ENCODE measurements at regions not wholly inside any gene's neighbourhood (a gene's known extent, or its start where the extent isn't known, plus 50 kb on each side); places are given as distances from the start of the nearest gene placed in this dataset.

GRCh38 chr21:35428489-35428888 is 379.4 kb upstream of the RUNX1 start:
- peak; percentile 8 to 20 (median 8) for DNase-seq
- Histone ChIP-seq H3K79me2 (ENCODE audit: insufficient read depth, low read length) (no peaks in the 10 kb centered on the region), H3K4me3 (replicated peaks in 1 of 3; ENCODE audit: low read depth in 2 of 3, low read length in 3 of 3) (no peak overlapping the region), H4K20me1 (ENCODE audit: insufficient read depth, low read length) (no peaks in the 10 kb centered on the region), H3K4me1 (ENCODE audit: control insufficient read depth in 1 of 2, insufficient read depth in 2 of 2, low read length in 2 of 2) (peaks cover 11 to 15% of the 10 kb centered on the region in 2 donors), H3K27ac (ENCODE audit: low read depth in 1 of 2, low read length in 2 of 2) (no peak overlapping the region), H3K9me3 (replicated peaks in 1 of 2; ENCODE audit: control insufficient read depth in 1 of 2, insufficient read depth in 1 of 2, low read length in 2 of 2) (peaks cover 13 to 16% of the 10 kb centered on the region in 2 donors), H3K9ac (ENCODE audit: insufficient read depth, low read length, poor library complexity, severe bottlenecking) (no peak overlapping the region), H2AFZ (ENCODE audit: insufficient read depth, low read depth, low read length, poor library complexity, severe bottlenecking) (peak overlapping the region; percentile 46), H3K27me3 (ENCODE audit: control insufficient read depth in 2 of 2, insufficient read depth in 2 of 2, low read length in 2 of 2) (no peaks in the 10 kb centered on the region), H3K36me3 (replicated peaks in 1 of 2; ENCODE audit: control insufficient read depth in 1 of 2, insufficient read depth in 2 of 2, low read length in 2 of 2) (no peaks in the 10 kb centered on the region), H3K4me2 (replicated peaks; ENCODE audit: extremely low read depth, low read length, poor library complexity, severe bottlenecking) (peak overlapping the region; percentile 23)
- intact Hi-C loops (cut with micrococcal nuclease) = no loop called here
- 0% methylated on average over 3 of the region's 9 CpGs for whole genome bisulfite sequencing (ENCODE audit: insufficient coverage)
- H3K9me3 Mint-ChIP-seq = peaks cover 12 to 27% (median 15%) of the 10 kb centered on the region in 7 donors
- H3K27me3 Mint-ChIP-seq (ENCODE audit: low read depth in 3 of 3) = peaks cover 0 to 3% (median 0%) of the 10 kb centered on the region in 3 donors
- no peak for TF ChIP-seq CTCF (IDR thresholded peaks at IDR 0.05)
- H3K4me3 Mint-ChIP-seq = peak overlapping the region in 1 of 2 donors; percentile 65
- H3K4me1 Mint-ChIP-seq = peaks cover 14% of the 10 kb centered on the region
- H3K27ac Mint-ChIP-seq = peak overlapping the region in 1 of 7 donors; percentile 19
- no peaks in the 10 kb centered on the region for H3K36me3 Mint-ChIP-seq

DNA sequence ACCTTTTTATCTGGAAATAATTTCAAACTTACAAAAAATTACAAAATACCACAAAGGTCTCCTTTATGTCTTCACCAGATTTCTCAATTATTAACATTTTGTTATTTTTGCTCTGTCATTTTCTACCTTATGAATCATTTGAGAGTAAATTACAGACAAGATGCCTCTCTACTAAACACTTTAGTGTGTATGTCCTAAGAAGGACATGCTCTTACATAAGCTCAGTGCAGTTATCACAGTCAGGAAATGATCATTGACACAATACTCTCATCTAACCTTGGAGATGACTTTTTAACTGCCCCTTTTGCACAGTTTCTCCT is 378.9 kb upstream of the RUNX1 start:
- H4K20me1 ChIP-seq (ENCODE audit: insufficient read depth, low read length) = no peaks in the 10 kb centered on the region
- no peaks in the 10 kb centered on the region for H3K27me3 ChIP-seq (ENCODE audit: control insufficient read depth in 2 of 2, insufficient read depth in 2 of 2, low read length in 2 of 2)
- Mint-ChIP-seq H3K36me3 (no peaks in the 10 kb centered on the region), H3K4me3 (peak overlapping the region in 1 of 2 donors; percentile 65), H3K9me3 (peaks cover 7 to 23% (median 12%) of the 10 kb centered on the region in 7 donors), H3K27ac (no peak overlapping the region), H3K27me3 (ENCODE audit: low read depth in 3 of 3) (peaks cover 0 to 3% (median 0%) of the 10 kb centered on the region in 3 donors), H3K4me1 (peaks cover 14% of the 10 kb centered on the region)
- peak; percentile 17 to 48 (median 43) for DNase-seq
- H3K27ac ChIP-seq (ENCODE audit: low read depth in 1 of 2, low read length in 2 of 2) = no peak overlapping the region
- H3K4me3 ChIP-seq (replicated peaks in 1 of 3; ENCODE audit: low read depth in 2 of 3, low read length in 3 of 3) = no peak overlapping the region
- H3K9ac ChIP-seq (ENCODE audit: insufficient read depth, low read length, poor library complexity, severe bottlenecking) = no peak overlapping the region
- TF ChIP-seq CTCF (IDR thresholded peaks at IDR 0.05) = no peak
- no peaks in the 10 kb centered on the region for H3K36me3 ChIP-seq (replicated peaks in 1 of 2; ENCODE audit: control insufficient read depth in 1 of 2, insufficient read depth in 2 of 2, low read length in 2 of 2)
- peak overlapping the region; percentile 23 for H3K4me2 ChIP-seq (replicated peaks; ENCODE audit: extremely low read depth, low read length, poor library complexity, severe bottlenecking)
- peaks cover 11 to 12% of the 10 kb centered on the region in 2 donors for H3K9me3 ChIP-seq (replicated peaks in 1 of 2; ENCODE audit: control insufficient read depth in 1 of 2, insufficient read depth in 1 of 2, low read length in 2 of 2)
- H3K4me1 ChIP-seq (ENCODE audit: control insufficient read depth in 1 of 2, insufficient read depth in 2 of 2, low read length in 2 of 2) = peaks cover 11 to 15% of the 10 kb centered on the region in 2 donors
- H2AFZ ChIP-seq (ENCODE audit: insufficient read depth, low read depth, low read length, poor library complexity, severe bottlenecking) = peak overlapping the region; percentile 46
- no peaks in the 10 kb centered on the region for H3K79me2 ChIP-seq (ENCODE audit: insufficient read depth, low read length)
- intact Hi-C loops (cut with micrococcal nuclease) = no loop called here

All from CD14-positive monocyte (primary cell).